Lower leg skin (tissue), 3 donors: ENCODE measurements at regions not wholly inside any gene's neighbourhood (a gene's known extent, or its start where the extent isn't known, plus 50 kb on each side); places are given as distances from the start of the nearest gene placed in this dataset.

Experiments used
- CTCF ChIP-seq, 3 donors: fragments of 450-650 bp; IDR thresholded peaks; one replicate each; pipeline ENCODE4 v1.5.1; 2016; ENCODE audit warnings: antibody characterized with exemption in 3 of 3, mild to moderate bottlenecking in 3 of 3, moderate library complexity in 2 of 3
- POLR2A ChIP-seq, 2 donors: fragments of 450-650 bp; IDR thresholded peaks; one replicate each; pipeline ENCODE4 v1.6.1; 2016 to 2017; ENCODE audit warnings: antibody characterized with exemption in 2 of 2, mild to moderate bottlenecking in 1 of 2, moderate library complexity in 1 of 2

DNA sequence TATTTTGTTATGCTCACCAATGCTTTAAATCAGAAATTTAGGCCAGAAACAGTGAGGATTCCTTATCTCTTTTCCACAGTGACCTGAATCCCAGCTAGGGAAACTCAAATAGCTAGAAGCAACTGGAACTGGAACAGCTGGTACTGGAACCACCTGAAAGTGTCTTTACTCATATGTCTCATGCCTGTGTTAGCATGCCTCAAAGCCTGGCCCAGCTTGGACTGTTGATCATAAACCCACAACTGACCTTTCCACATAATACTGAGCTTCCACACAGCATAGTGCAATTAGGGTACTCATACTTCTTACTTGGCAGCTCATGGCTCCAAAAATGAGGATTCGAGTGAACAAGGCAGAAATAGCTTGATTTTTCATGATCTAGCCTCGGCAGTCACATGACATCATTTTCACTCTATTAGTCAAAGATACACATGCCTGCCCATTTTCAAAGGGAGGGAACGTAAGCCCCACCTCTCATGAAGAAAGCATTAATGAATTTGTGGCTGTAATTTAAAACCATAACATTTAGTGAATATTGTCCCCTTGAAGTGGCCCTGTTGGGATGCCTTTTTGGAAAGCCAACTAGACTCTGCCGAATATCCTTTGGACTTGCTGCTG, 80.8 kb upstream of the ACSL1 start:
- TF ChIP-seq CTCF (IDR thresholded peaks at IDR 0.05) (no peak), POLR2A (IDR thresholded peaks at IDR 0.05) (no peak)
